IMR-90 (cell line): ENCODE measurements at regions not wholly inside any gene's neighbourhood (a gene's known extent, or its start where the extent isn't known, plus 50 kb on each side); places are given as distances from the start of the nearest gene placed in this dataset.

Source experiments
- ATAC-seq: fragments of 200-7000 bp; cut with Tn5 transposase; 2 replicates; pipeline ENCODE4 v1.9.1; 2020; ENCODE audit warnings: low read depth, mild to moderate bottlenecking, moderate library complexity
- BruUV-seq: library from RNA; stranded (reverse); fragments of 400-500 nt; replicated peaks from 2 replicates; lab custom pipeline; 2021; lab: Mats Ljungman, UMichigan
- CTCF ChIA-PET: fragments of 300-600 bp; formaldehyde crosslinking; extraction: SDS; loops from one replicate; lab custom pipeline; 2021; ENCODE audit warnings: antibody characterized with exemption; lab: Yijun Ruan, JAX
- POLR2A ChIA-PET: fragments of 300-600 bp; sonication (Branson Sonifier 250); formaldehyde crosslinking; loops from one replicate; lab custom pipeline; 2022; ENCODE audit warnings: antibody characterized with exemption; ENCODE audit not compliant: unreplicated experiment; lab: Charles Lee
- DNase-seq: peaks from one replicate; pipeline ENCODE4 v3.0.0; 2013
- H2AFZ ChIP-seq: replicated peaks from 2 replicates; pipeline ENCODE3; 2013; ENCODE audit warnings: low read length, mild to moderate bottlenecking; ENCODE audit not compliant: poor library complexity
- H2AK5ac ChIP-seq: 2 replicates; pipeline ENCODE4 v1.6.1; 2013; ENCODE audit warnings: low read depth, low read length, inconsistent platforms
- H2AK9ac ChIP-seq: replicated peaks from 2 replicates; pipeline ENCODE3; 2013; ENCODE audit warnings: mild to moderate bottlenecking, low read depth, low read length, moderate library complexity; ENCODE audit not compliant: poor library complexity
- H2BK120ac ChIP-seq: 2 replicates; pipeline ENCODE4 v1.6.1; 2013; ENCODE audit warnings: low read depth, low read length, inconsistent platforms
- H2BK15ac ChIP-seq: 3 replicates; pipeline ENCODE4 v1.6.1; 2013; ENCODE audit warnings: low read depth, low read length, inconsistent platforms
- H2BK20ac ChIP-seq: 2 replicates; pipeline ENCODE4 v1.6.1; 2013; ENCODE audit warnings: low read depth, mild to moderate bottlenecking, inconsistent platforms, low read length, moderate library complexity
- H2BK5ac ChIP-seq: 2 replicates; pipeline ENCODE4 v1.6.1; 2013; ENCODE audit warnings: mild to moderate bottlenecking, low read depth, low read length, inconsistent platforms; ENCODE audit not compliant: poor library complexity, severe bottlenecking
- H3K14ac ChIP-seq: replicated peaks from 2 replicates; pipeline ENCODE4 v1.6.1; 2013; ENCODE audit warnings: low read depth, low read length, inconsistent platforms
- H3K18ac ChIP-seq: 2 replicates; pipeline ENCODE4 v1.6.1; 2013; ENCODE audit warnings: low read depth, low read length, control low read depth
- H3K23ac ChIP-seq: 2 replicates; pipeline ENCODE4 v1.6.1; 2013; ENCODE audit warnings: low read depth, low read length, inconsistent platforms
- H3K27ac ChIP-seq: 2 replicates; pipeline ENCODE4 v1.5.1; 2013; ENCODE audit warnings: mild to moderate bottlenecking, control low read depth, low read length; ENCODE audit not compliant: insufficient read depth
- H3K27me3 ChIP-seq: 2 replicates; pipeline ENCODE4 v1.6.1; 2013; ENCODE audit warnings: low read length; ENCODE audit not compliant: control insufficient read depth, insufficient read depth
- H3K36me3 ChIP-seq: 2 replicates; pipeline ENCODE4 v1.6.1; 2013; ENCODE audit warnings: low read length, mixed read lengths; ENCODE audit not compliant: control insufficient read depth, insufficient read depth
- H3K4ac ChIP-seq: 2 replicates; pipeline ENCODE4 v1.6.1; 2013; ENCODE audit warnings: low read depth, low read length, inconsistent platforms
- H3K4me1 ChIP-seq: 2 replicates; pipeline ENCODE4 v1.6.1; 2013; ENCODE audit warnings: low read length, mixed read lengths; ENCODE audit not compliant: control insufficient read depth, insufficient read depth
- H3K4me2 ChIP-seq: 2 replicates; pipeline ENCODE4 v1.6.1; 2013; ENCODE audit warnings: low read depth, mild to moderate bottlenecking, control low read depth, low read length, moderate library complexity
- H3K4me3 ChIP-seq: 2 replicates; pipeline ENCODE4 v1.5.1; 2013; ENCODE audit warnings: low read depth, mild to moderate bottlenecking, control low read depth, low read length, moderate library complexity; ENCODE audit not compliant: insufficient read depth
- H3K56ac ChIP-seq: 2 replicates; pipeline ENCODE4 v1.6.1; 2013; ENCODE audit warnings: low read length, inconsistent platforms; ENCODE audit not compliant: insufficient read depth; ENCODE audit errors: extremely low read depth
- H3K79me1 ChIP-seq, 2 experiments: 2 replicates each; pipeline ENCODE4 v1.6.1; 2013; ENCODE audit warnings: low read length in 2 of 2, inconsistent platforms in 1 of 2, low read depth in 1 of 2
- H3K9ac ChIP-seq: 2 replicates; pipeline ENCODE4 v1.6.1; 2013; ENCODE audit warnings: low read depth, low read length, control low read depth
- H3K9me1 ChIP-seq: 2 replicates; pipeline ENCODE4 v1.6.1; 2013; ENCODE audit warnings: low read length, inconsistent platforms; ENCODE audit not compliant: insufficient read depth
- H3K9me3 ChIP-seq: 2 replicates; pipeline ENCODE4 v1.6.1; 2013; ENCODE audit warnings: low read length; ENCODE audit not compliant: control insufficient read depth, insufficient read depth
- H4K20me1 ChIP-seq: 2 replicates; pipeline ENCODE4 v1.6.1; 2013; ENCODE audit warnings: low read length, inconsistent platforms; ENCODE audit not compliant: insufficient read depth
- H4K5ac ChIP-seq: 2 replicates; pipeline ENCODE4 v1.6.1; 2013; ENCODE audit warnings: mild to moderate bottlenecking, low read depth, low read length, control low read depth
- H4K8ac ChIP-seq, 2 experiments: 2 replicates each; pipeline ENCODE4 v1.6.1; 2013; ENCODE audit warnings: low read depth in 2 of 2, low read length in 2 of 2, control low read depth in 1 of 2, inconsistent platforms in 1 of 2
- H4K91ac ChIP-seq: 2 replicates; pipeline ENCODE4 v1.6.1; 2013; ENCODE audit warnings: low read depth, low read length, inconsistent platforms; ENCODE audit not compliant: insufficient read depth
- BHLHE40 ChIP-seq: fragments of 150-350 bp; IDR thresholded peaks from 2 replicates; pipeline ENCODE4 v1.6.1; 2016; ENCODE audit warnings: mild to moderate bottlenecking, low read depth, low read length
- CEBPB ChIP-seq: IDR thresholded peaks from 2 replicates; pipeline ENCODE4 v1.6.1; 2012; ENCODE audit warnings: low read depth, low read length, improper control_type of control experiment
- CHD1 ChIP-seq: IDR thresholded peaks from 2 replicates; pipeline ENCODE4 v1.6.1; 2012; ENCODE audit warnings: low read depth, low read length, improper control_type of control experiment
- MAZ ChIP-seq: IDR thresholded peaks from 2 replicates; pipeline ENCODE4 v1.6.1; 2012; ENCODE audit warnings: low read depth, mild to moderate bottlenecking, low read length, improper control_type of control experiment, moderate library complexity, borderline replicate concordance
- NFE2L2 ChIP-seq: fragments of 150-350 bp; IDR thresholded peaks from 2 replicates; pipeline ENCODE4 v1.6.1; 2016; ENCODE audit warnings: low read depth, mild to moderate bottlenecking, low read length
- POLR2A ChIP-seq: IDR thresholded peaks from 2 replicates; pipeline ENCODE4 v1.6.1; 2012; ENCODE audit warnings: mild to moderate bottlenecking, low read depth, low read length
- RAD21 ChIP-seq: IDR thresholded peaks from 2 replicates; pipeline ENCODE4 v1.6.1; 2012; ENCODE audit warnings: low read length, improper control_type of control experiment
- RFX5 ChIP-seq: IDR thresholded peaks from 2 replicates; pipeline ENCODE4 v1.8.0; 2012; ENCODE audit warnings: low read depth, mild to moderate bottlenecking, low read length, moderate library complexity
- SMC3 ChIP-seq: fragments of 150-350 bp; IDR thresholded peaks from 2 replicates; pipeline ENCODE4 v1.6.1; 2016; ENCODE audit warnings: low read depth, mild to moderate bottlenecking, antibody characterized with exemption, low read length, moderate library complexity
- WGBS, 2 experiments: methylation state at CpG; one replicate each; pipeline versions ENCODE4 v1.1.5 to v1.1.7; 2013; ENCODE audit warnings: missing lambda C conversion rate in 2 of 2; ENCODE audit not compliant: insufficient read length in 1 of 2; ENCODE audit errors: extremely low coverage in 2 of 2; 5-methylcytosine and 5-hydroxymethylcytosine counted together
- dilution Hi-C: fragments of 300-500 bp; cut with HindIII; formaldehyde crosslinking; loops from one replicate; pipeline ENCODE4 v1.14.3; 2018; ENCODE audit warnings: low sequenced_read_pairs; ENCODE audit not compliant: unreplicated experiment
- in situ Hi-C: fragments of 300-500 bp; cut with MboI; formaldehyde crosslinking; loops from 3 replicates; pipeline ENCODE4 v1.14.3; 2019; ENCODE audit warnings: low sequenced_read_pairs, inconsistent platforms, mixed read lengths
- intact Hi-C: fragments of 100-400 bp; cut with micrococcal nuclease; formaldehyde crosslinking; loops from 2 replicates; pipeline ENCODE4 v1.10.0; 2022
- TF ChIP-seq, protein P1 (sequence below): fragments of 150-350 bp; IDR thresholded peaks from 2 replicates; pipeline ENCODE4 v1.6.1; 2016; ENCODE audit warnings: low read depth, mild to moderate bottlenecking, low read length, moderate library complexity, borderline replicate concordance
- TF ChIP-seq, protein P2 (sequence below): conservative IDR thresholded peaks from 2 replicates; pipeline ENCODE4 v1.5.1; 2012; ENCODE audit warnings: mild to moderate bottlenecking, low read depth, low read length, improper control_type of control experiment

DNA sequence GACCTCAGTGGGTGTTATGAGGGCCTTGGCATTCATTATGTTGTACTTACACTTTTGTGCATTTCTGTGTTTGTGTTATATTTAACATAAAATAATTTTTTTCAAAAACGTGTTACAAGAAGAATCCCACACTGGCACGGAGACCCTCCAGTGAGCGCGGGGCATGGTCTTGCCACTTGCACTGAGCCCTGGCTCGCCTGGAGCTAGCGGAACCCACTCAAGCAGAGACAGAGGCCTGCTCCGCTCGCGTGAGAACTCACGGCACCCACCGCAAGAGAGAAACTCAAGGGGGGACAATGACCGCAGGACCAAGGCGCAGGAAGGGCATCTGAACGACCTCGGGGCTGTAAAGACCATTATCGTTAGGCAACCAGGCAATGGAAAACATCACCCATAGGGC lies 248.0 kb upstream of the SOX11 start:
- DNase-seq (no peak), ATAC-seq (no peak)
- H3K4me3 ChIP-seq: no peak overlapping the region
- no TSS peak for BruUV-seq
- H3K9me1 ChIP-seq: no peaks in the 10 kb centered on the region
- no peak overlapping the region for H4K5ac ChIP-seq
- intact Hi-C loops (no loop called here), dilution Hi-C loops (no loop called here), in situ Hi-C loops (no loop called here)
- H3K79me1 ChIP-seq: no peaks in the 10 kb centered on the region
- no peak overlapping the region for H3K56ac ChIP-seq
- no peak overlapping the region for H2AFZ ChIP-seq
- H2BK5ac ChIP-seq: no peak overlapping the region
- no peak overlapping the region for H3K14ac ChIP-seq
- no peak overlapping the region for H2AK9ac ChIP-seq
- WGBS, 2 experiments: 96% methylated on average over 11 of the region's 16 CpGs; no CpG with 5 or more reads in 1 of the 2 experiments
- H3K27ac ChIP-seq: no peak overlapping the region
- H3K23ac ChIP-seq: no peak overlapping the region
- no peak overlapping the region for H2BK120ac ChIP-seq
- no peaks in the 10 kb centered on the region for H3K27me3 ChIP-seq
- no peak overlapping the region for H3K4me2 ChIP-seq
- H4K8ac ChIP-seq: no peak overlapping the region
- no peak overlapping the region for H3K18ac ChIP-seq
- H3K4ac ChIP-seq: no peak overlapping the region
- H4K91ac ChIP-seq: no peak overlapping the region
- H3K36me3 ChIP-seq: no peaks in the 10 kb centered on the region
- H3K4me1 ChIP-seq: no peaks in the 10 kb centered on the region
- no peak overlapping the region for H2AK5ac ChIP-seq
- H2BK20ac ChIP-seq: no peak overlapping the region
- ChIA-PET POLR2A (no interaction called here), CTCF (no interaction called here)
- H2BK15ac ChIP-seq: no peak overlapping the region
- no peaks in the 10 kb centered on the region for H4K20me1 ChIP-seq
- TF ChIP-seq, protein P1, sequence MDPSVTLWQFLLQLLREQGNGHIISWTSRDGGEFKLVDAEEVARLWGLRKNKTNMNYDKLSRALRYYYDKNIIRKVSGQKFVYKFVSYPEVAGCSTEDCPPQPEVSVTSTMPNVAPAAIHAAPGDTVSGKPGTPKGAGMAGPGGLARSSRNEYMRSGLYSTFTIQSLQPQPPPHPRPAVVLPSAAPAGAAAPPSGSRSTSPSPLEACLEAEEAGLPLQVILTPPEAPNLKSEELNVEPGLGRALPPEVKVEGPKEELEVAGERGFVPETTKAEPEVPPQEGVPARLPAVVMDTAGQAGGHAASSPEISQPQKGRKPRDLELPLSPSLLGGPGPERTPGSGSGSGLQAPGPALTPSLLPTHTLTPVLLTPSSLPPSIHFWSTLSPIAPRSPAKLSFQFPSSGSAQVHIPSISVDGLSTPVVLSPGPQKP: no peak
- TF ChIP-seq RFX5 (no peak), MAZ (no peak), BHLHE40 (no peak), CHD1 (no peak), NFE2L2 (no peak), CEBPB (no peak), SMC3 (no peak), RAD21 (no peak), POLR2A (no peak)
- TF ChIP-seq, protein P2, sequence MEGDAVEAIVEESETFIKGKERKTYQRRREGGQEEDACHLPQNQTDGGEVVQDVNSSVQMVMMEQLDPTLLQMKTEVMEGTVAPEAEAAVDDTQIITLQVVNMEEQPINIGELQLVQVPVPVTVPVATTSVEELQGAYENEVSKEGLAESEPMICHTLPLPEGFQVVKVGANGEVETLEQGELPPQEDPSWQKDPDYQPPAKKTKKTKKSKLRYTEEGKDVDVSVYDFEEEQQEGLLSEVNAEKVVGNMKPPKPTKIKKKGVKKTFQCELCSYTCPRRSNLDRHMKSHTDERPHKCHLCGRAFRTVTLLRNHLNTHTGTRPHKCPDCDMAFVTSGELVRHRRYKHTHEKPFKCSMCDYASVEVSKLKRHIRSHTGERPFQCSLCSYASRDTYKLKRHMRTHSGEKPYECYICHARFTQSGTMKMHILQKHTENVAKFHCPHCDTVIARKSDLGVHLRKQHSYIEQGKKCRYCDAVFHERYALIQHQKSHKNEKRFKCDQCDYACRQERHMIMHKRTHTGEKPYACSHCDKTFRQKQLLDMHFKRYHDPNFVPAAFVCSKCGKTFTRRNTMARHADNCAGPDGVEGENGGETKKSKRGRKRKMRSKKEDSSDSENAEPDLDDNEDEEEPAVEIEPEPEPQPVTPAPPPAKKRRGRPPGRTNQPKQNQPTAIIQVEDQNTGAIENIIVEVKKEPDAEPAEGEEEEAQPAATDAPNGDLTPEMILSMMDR: no peak
- no peak overlapping the region for H3K9ac ChIP-seq
- peaks cover 9% of the 10 kb centered on the region; the same call in 1 of the 2 replicates for H3K9me3 ChIP-seq
